ENCODE measurements at regions not wholly inside any gene's neighbourhood (a gene's known extent, or its start where the extent isn't known, plus 50 kb on each side); places are given as distances from the start of the nearest gene placed in this dataset.
A peak's percentile ranks its signal among the peaks of the same experiment; 100 is the strongest.

DNA sequence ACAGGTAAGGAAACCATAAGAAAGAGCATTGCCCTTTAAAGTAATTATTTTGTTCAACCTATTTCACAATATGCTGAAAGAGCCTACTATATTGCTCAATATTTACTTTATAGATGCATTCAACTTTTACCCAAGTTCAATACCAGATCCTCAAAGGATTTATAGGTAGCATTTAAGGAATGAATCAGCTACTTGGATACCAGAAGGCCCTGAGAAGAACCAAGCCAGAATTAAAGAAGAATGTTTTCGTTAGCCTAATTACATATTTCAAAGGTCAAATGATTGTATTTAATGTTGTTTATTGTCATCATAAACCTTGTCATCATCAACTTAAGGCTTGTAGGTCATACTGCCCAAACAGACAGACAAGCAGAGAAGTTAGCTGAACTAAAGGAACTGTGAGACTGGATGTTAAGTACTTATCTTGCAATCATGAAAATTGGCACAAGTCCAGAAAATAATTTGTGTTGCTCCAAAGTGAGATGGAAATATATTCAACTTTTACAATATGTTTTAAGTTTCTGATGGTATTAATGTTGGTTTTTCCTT lies 636.7 kb downstream of the RFPL4B start:
- H3K4me3 ChIP-seq (replicated peaks in 1 of 2; ENCODE audit: low read depth in 2 of 2, low read length in 2 of 2) = no peak overlapping the region
- DNase-seq (ENCODE audit: low read depth in 2 of 2) = peak; percentile 29 to 49
- TF ChIP-seq, protein P1, sequence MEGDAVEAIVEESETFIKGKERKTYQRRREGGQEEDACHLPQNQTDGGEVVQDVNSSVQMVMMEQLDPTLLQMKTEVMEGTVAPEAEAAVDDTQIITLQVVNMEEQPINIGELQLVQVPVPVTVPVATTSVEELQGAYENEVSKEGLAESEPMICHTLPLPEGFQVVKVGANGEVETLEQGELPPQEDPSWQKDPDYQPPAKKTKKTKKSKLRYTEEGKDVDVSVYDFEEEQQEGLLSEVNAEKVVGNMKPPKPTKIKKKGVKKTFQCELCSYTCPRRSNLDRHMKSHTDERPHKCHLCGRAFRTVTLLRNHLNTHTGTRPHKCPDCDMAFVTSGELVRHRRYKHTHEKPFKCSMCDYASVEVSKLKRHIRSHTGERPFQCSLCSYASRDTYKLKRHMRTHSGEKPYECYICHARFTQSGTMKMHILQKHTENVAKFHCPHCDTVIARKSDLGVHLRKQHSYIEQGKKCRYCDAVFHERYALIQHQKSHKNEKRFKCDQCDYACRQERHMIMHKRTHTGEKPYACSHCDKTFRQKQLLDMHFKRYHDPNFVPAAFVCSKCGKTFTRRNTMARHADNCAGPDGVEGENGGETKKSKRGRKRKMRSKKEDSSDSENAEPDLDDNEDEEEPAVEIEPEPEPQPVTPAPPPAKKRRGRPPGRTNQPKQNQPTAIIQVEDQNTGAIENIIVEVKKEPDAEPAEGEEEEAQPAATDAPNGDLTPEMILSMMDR (IDR thresholded peaks at IDR 0.05; ENCODE audit: low read depth, low read length) = no peak

DNA sequence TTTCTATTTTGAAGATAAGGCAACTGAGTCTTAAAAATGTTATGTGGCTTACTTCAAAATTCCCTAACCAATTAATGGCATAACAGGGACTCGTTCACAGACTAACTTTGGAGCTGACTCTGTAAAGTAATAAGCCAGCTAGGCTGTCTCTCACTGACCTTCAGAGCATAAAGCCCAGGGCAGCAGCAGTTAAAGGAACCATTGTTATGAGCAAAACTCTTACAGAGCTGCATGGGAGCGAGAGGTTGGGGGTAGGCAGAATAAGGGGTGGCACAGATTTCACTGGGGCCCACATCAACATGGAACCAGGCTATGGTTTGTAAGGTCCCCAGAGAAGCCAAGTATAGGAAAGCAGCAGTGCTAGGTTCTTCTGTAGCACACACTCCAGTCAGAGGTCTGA lies 637.8 kb downstream of the RFPL4B start:
- H3K4me3 ChIP-seq (replicated peaks in 1 of 2; ENCODE audit: low read depth in 2 of 2, low read length in 2 of 2) = no peak overlapping the region
- DNase-seq (ENCODE audit: low read depth in 2 of 2) = no peak
- TF ChIP-seq, protein P1 (IDR thresholded peaks at IDR 0.05; ENCODE audit: low read depth, low read length) = no peak

DNA sequence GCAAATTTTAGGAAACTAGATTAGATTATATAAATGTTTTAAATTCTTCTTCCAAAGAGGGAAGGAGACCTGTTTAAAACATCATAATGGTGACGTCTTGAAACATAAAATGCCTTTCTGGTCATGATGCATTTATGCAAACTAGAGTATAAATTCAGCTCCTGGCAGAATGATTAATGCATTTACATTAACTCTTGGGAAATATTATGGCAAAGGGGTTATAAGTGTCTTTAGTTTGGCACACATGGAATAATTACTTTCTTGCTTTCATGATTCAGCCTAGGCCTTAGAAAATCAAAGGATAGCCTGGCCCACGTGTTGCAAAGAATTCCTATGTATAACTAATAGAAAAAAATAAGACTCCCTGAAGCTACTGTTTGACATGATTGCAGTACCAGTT lies 639.2 kb downstream of the RFPL4B start:
- no peak for DNase-seq (ENCODE audit: low read depth in 2 of 2)
- TF ChIP-seq, protein P1 (IDR thresholded peaks at IDR 0.05; ENCODE audit: low read depth, low read length) = no peak
- H3K4me3 ChIP-seq (replicated peaks in 1 of 2; ENCODE audit: low read depth in 2 of 2, low read length in 2 of 2) = no peak overlapping the region

DNA sequence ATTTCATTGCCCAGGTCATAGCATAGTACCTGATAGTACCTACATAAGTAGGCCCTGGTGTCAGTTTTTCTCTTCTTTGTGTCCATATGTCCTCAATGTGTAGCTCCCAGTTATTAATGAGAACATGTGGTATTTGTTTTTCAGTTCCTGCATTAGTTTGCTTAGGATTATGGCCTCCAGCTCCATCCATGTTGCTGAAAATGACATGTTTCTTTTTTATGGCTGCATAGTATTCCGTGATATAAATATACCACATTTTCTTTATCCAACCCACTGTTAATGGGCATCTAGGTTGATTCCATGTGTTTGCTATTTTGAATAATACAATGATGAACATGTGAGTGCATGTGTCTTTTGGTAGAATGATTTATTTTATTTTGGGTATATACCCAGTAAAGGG lies 641.6 kb downstream of the RFPL4B start:
- no peak for DNase-seq (ENCODE audit: low read depth in 2 of 2)
- TF ChIP-seq, protein P1 (IDR thresholded peaks at IDR 0.05; ENCODE audit: low read depth, low read length) = no peak
- no peak overlapping the region for H3K4me3 ChIP-seq (replicated peaks in 1 of 2; ENCODE audit: low read depth in 2 of 2, low read length in 2 of 2)

DNA sequence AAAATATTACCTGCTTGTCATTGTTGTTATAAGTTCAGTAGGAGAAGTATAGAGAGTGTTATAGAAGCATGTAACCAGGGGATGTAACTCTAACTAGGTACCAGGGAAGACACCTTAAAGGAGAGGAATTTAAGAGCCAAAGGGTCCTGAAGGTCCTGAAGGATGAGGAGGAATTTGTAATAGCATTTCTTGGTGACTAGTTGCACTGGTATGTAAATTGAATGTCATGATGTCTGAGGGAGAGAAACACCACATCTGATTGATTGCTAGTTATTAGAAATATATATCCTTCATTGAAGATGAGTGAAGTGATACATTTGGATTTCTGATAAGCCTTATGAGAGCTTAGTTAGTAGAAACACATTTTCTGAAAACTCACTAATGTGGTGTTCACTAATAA lies 643.8 kb downstream of the RFPL4B start:
- TF ChIP-seq, protein P1 (IDR thresholded peaks at IDR 0.05; ENCODE audit: low read depth, low read length) = no peak
- DNase-seq (ENCODE audit: low read depth in 2 of 2) = no peak
- no peak overlapping the region for H3K4me3 ChIP-seq (replicated peaks in 1 of 2; ENCODE audit: low read depth in 2 of 2, low read length in 2 of 2)

DNA sequence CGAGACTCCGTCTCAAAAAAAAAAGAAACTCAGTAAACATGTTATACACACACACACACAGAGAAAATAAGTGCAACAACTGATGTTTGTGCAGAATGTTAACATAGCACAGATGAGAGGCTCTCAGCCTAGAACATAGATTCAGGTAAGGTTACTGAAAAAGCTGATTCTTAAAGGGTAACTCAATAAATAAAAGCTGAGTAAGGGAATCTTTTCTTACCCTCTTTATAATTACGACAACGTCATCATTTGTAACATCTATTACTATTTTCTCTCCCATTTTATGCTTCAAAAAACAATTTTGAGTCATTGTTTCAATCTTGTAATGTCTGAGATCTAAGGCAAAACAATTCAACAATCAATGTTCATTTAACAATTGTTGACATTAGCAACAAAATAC lies 644.8 kb downstream of the RFPL4B start:
- no peak for DNase-seq (ENCODE audit: low read depth in 2 of 2)
- no peak overlapping the region for H3K4me3 ChIP-seq (replicated peaks in 1 of 2; ENCODE audit: low read depth in 2 of 2, low read length in 2 of 2)
- TF ChIP-seq, protein P1 (IDR thresholded peaks at IDR 0.05; ENCODE audit: low read depth, low read length) = no peak

DNA sequence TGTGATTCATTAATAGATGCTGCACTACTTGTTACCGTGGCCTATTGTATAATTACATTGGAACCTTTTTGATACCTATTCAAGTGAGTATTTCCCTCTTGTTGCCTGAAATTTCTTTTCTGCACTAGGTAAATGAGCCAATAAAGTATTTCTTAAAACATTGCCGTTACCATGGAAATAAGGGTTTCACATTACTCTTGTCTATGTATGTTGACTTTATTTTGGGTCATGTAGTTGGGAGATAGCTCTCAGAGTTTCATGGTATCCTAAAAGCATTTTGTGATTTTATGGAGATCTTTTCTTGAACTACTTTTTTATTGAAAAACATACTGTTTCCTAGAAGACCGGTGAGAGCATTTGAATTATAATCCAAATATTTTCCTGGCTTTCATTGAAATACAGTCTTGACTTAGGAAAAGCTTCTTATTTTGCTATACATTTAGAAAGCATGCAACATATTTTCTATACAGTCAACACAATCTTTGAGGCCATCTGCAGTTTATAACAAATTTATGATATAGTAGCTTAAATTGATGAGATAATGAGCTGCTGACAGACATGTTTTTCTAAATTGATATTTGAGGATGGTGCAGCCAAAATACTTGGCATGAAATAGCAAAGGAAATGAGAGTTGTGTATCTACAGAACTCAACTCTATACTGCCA lies 650.4 kb downstream of the RFPL4B start:
- TF ChIP-seq, protein P1 (IDR thresholded peaks at IDR 0.05; ENCODE audit: low read depth, low read length) = no peak
- no peak for DNase-seq (ENCODE audit: low read depth in 2 of 2)

More for the DNA sequence above, 650.4 kb downstream of the RFPL4B start:
- no peak overlapping the region for H3K4me3 ChIP-seq (replicated peaks in 1 of 2; ENCODE audit: low read depth in 2 of 2, low read length in 2 of 2)

Measured in cardiac fibroblast (primary cell).